GM12878 (cell line): ENCODE measurements at regions not wholly inside any gene's neighbourhood (a gene's known extent, or its start where the extent isn't known, plus 50 kb on each side); places are given as distances from the start of the nearest gene placed in this dataset.

Experiments
- ATAC-seq: fragments of 200-7000 bp; cut with Tn5 transposase; 3 replicates; pipeline ENCODE4 v1.9.1; 2020; ENCODE audit warnings: mild to moderate bottlenecking, moderate library complexity
- BruUV-seq: library from RNA; stranded (reverse); fragments of 400-500 nt; replicated peaks from 2 replicates; lab custom pipeline; 2021; lab: Mats Ljungman, UMichigan
- CTCF ChIA-PET: fragments of 300-600 bp; sonication (Branson Sonifier 250); formaldehyde crosslinking; extraction: SDS; loops from one replicate; lab custom pipeline; 2021; ENCODE audit warnings: inconsistent platforms; lab: Yijun Ruan, JAX
- POLR2A ChIA-PET: fragments of 350-600 bp; formaldehyde crosslinking; extraction: SDS; loops from one replicate; lab custom pipeline; 2021; ENCODE audit warnings: inconsistent platforms; lab: Charles Lee
- RAD21 ChIA-PET: fragments of 300-600 bp; sonication (Branson Sonifier 250); formaldehyde crosslinking; loops from one replicate; lab custom pipeline; 2023; ENCODE audit warnings: antibody characterized with exemption; ENCODE audit not compliant: unreplicated experiment; lab: Charles Lee
- SMC1A ChIA-PET: fragments of 300-600 bp; sonication (Branson Sonifier 250); formaldehyde crosslinking; loops from one replicate; lab custom pipeline; 2023; ENCODE audit not compliant: unreplicated experiment, uncharacterized antibody; lab: Charles Lee
- DNase-seq: peaks from one replicate; pipeline ENCODE4 v3.0.0-alpha.2; 2011; ENCODE audit warnings: low read depth, low spot score
- FAIRE-seq: peaks from 3 replicates; lab custom pipeline; 2011; peaks lifted over from hg19 to GRCh38; lab: Jason Lieb, UNC
- H2AFZ ChIP-seq: 2 replicates; pipeline ENCODE4 v1.6.0; 2011; ENCODE audit warnings: low read depth, low read length, control low read depth; ENCODE audit not compliant: control insufficient read depth
- H3K27ac ChIP-seq: 2 replicates; pipeline ENCODE4 v1.5.1; 2011; ENCODE audit warnings: control low read depth; ENCODE audit not compliant: control insufficient read depth, insufficient read depth
- H3K27me3 ChIP-seq, 2 experiments: replicated peaks in 1 of 2; 2 replicates each; pipeline versions ENCODE4 v1.6.0 to v1.6.1; 2011; ENCODE audit warnings: low read length in 1 of 2; ENCODE audit not compliant: control insufficient read depth in 2 of 2, insufficient read depth in 2 of 2
- H3K36me3 ChIP-seq, 2 experiments: 2 replicates each; pipeline ENCODE4 v1.5.1; 2011; ENCODE audit warnings: low read length in 1 of 2; ENCODE audit not compliant: control insufficient read depth in 2 of 2, insufficient read depth in 2 of 2
- H3K4me1 ChIP-seq: 2 replicates; pipeline ENCODE4 v1.6.1; 2011; ENCODE audit warnings: mild to moderate bottlenecking, low read length, moderate library complexity, mixed read lengths; ENCODE audit not compliant: control insufficient read depth, insufficient read depth
- H3K4me2 ChIP-seq: 2 replicates; pipeline ENCODE4 v1.6.0; 2011; ENCODE audit warnings: control low read depth; ENCODE audit not compliant: control insufficient read depth, insufficient read depth
- H3K4me3 ChIP-seq: fragments of 200-600 bp; sonication (generic); 2 replicates; pipeline ENCODE4 v1.5.1; 2016
- H3K79me2 ChIP-seq: 2 replicates; pipeline ENCODE4 v1.6.0; 2011; ENCODE audit warnings: low read length; ENCODE audit not compliant: control insufficient read depth, insufficient read depth
- H3K9ac ChIP-seq: 2 replicates; pipeline ENCODE4 v1.8.0; 2011; ENCODE audit warnings: low read length, control low read depth, mixed read lengths; ENCODE audit not compliant: control insufficient read depth, insufficient read depth
- H3K9me3 ChIP-seq: replicated peaks from 3 replicates; pipeline ENCODE4 v1.5.1; 2011; ENCODE audit warnings: mild to moderate bottlenecking, low read length; ENCODE audit not compliant: control insufficient read depth, insufficient read depth
- H4K20me1 ChIP-seq: 2 replicates; pipeline ENCODE4 v1.6.0; 2011; ENCODE audit not compliant: control insufficient read depth, insufficient read depth
- BACH1 ChIP-seq: fragments of 450-650 bp; IDR thresholded peaks from 2 replicates; pipeline ENCODE4 v1.6.1; 2017; ENCODE audit warnings: mild to moderate bottlenecking, borderline replicate concordance
- BCL3 ChIP-seq: IDR thresholded peaks from 2 replicates; pipeline ENCODE4 v1.6.1; 2011; ENCODE audit warnings: borderline replicate concordance, low read depth, mild to moderate bottlenecking, moderate library complexity, low read length; ENCODE audit not compliant: insufficient read depth, poor library complexity, severe bottlenecking
- EP300 ChIP-seq, 2 experiments: fragments of 150-350 bp in 1 of 2; IDR thresholded peaks; 2 replicates each; pipeline ENCODE4 v1.6.1; 2011 to 2012; ENCODE audit warnings: low read depth in 2 of 2, low read length in 2 of 2, borderline replicate concordance in 1 of 2, improper control_type of control experiment in 1 of 2, inconsistent platforms in 1 of 2; ENCODE audit not compliant: control insufficient read depth in 1 of 2
- LARP7 ChIP-seq: fragments of 450-650 bp; IDR thresholded peaks from 2 replicates; pipeline ENCODE4 v1.6.1; 2017; ENCODE audit warnings: mild to moderate bottlenecking
- MLLT1 ChIP-seq: fragments of 450-650 bp; IDR thresholded peaks from 2 replicates; pipeline ENCODE4 v1.6.1; 2016; ENCODE audit warnings: mild to moderate bottlenecking
- NFYB ChIP-seq: IDR thresholded peaks from 2 replicates; pipeline ENCODE4 v1.6.1; 2011; ENCODE audit warnings: low read depth, mild to moderate bottlenecking, low read length, improper control_type of control experiment, moderate library complexity; ENCODE audit not compliant: insufficient read depth
- NKRF ChIP-seq: fragments of 450-650 bp; conservative IDR thresholded peaks from 2 replicates; pipeline ENCODE4 v1.6.1; 2017; ENCODE audit warnings: mild to moderate bottlenecking, moderate library complexity
- SP1 ChIP-seq: IDR thresholded peaks from one replicate; pipeline ENCODE4 v1.6.1; 2011; ENCODE audit warnings: low read depth, low read length
- SRF ChIP-seq, 2 experiments: IDR thresholded peaks; 2 replicates each; pipeline ENCODE4 v1.6.1; 2011; ENCODE audit warnings: low read depth in 2 of 2, low read length in 2 of 2, mild to moderate bottlenecking in 1 of 2, moderate library complexity in 1 of 2
- TCF12 ChIP-seq: IDR thresholded peaks from 2 replicates; pipeline ENCODE4 v1.6.1; 2011; ENCODE audit warnings: low read depth, mild to moderate bottlenecking, low read length
- TCF3 ChIP-seq: IDR thresholded peaks from 2 replicates; pipeline ENCODE4 v1.6.1; 2012; ENCODE audit warnings: low read depth, mild to moderate bottlenecking, low read length, borderline replicate concordance; ENCODE audit not compliant: insufficient read depth
- ZNF207 ChIP-seq: fragments of 450-650 bp; IDR thresholded peaks from 2 replicates; pipeline ENCODE4 v1.6.1; 2014; ENCODE audit warnings: antibody characterized with exemption, mild to moderate bottlenecking, borderline replicate concordance
- ZNF274 ChIP-seq: IDR thresholded peaks from one replicate; pipeline ENCODE4 v1.8.0; 2011; ENCODE audit not compliant: insufficient read length, insufficient read depth
- WGBS: methylation state at CpG from one replicate; pipeline ENCODE4 v1.1.6; 2016; ENCODE audit warnings: low lambda C conversion rate; ENCODE audit not compliant: insufficient replicate concordance, insufficient coverage; ENCODE audit errors: missing lambda C conversion rate; 5-methylcytosine and 5-hydroxymethylcytosine counted together
- in situ Hi-C: fragments of 300-500 bp; cut with MboI; formaldehyde crosslinking; loops from 9 replicates; pipeline ENCODE4 v1.14.3; 2018; ENCODE audit warnings: mixed read lengths
- intact Hi-C: fragments of 100-400 bp; cut with micrococcal nuclease; formaldehyde crosslinking; loops from one replicate; pipeline ENCODE4 v1.14.2; 2022; ENCODE audit not compliant: unreplicated experiment

- Histone ChIP-seq H3K4me2 (no peak overlapping the region), H3K79me2 (no peaks in the 10 kb centered on the region), H3K9ac (no peak overlapping the region), H3K4me3 (no peak overlapping the region), H2AFZ (no peak overlapping the region), H3K4me1 (no peaks in the 10 kb centered on the region), H3K9me3 (no peaks in the 10 kb centered on the region; the same call in 2 of the 3 replicates), H4K20me1 (no peaks in the 10 kb centered on the region), H3K36me3 (no peaks in the 10 kb centered on the region), H3K27me3 (0 out of 4 replicates have a peak, but pooled peaks cover 0 to 3% of the 10 kb centered on the region in 2 experiments), H3K27ac (no peak overlapping the region)
- ChIA-PET RAD21 (no interaction called here), POLR2A (no interaction called here), CTCF (no interaction called here), SMC1A (no interaction called here)
- no peak for DNase-seq
- BruUV-seq: no TSS peak
- TF ChIP-seq ZNF274 (no peak), SRF (IDR thresholded peaks at IDR 0.05; ENCODE audit: low read depth in 2 of 2, low read length in 2 of 2) (no peak), SP1 (no peak), TCF12 (no peak), NFYB (no peak), BCL3 (no peak), ZNF207 (no peak), BACH1 (no peak)
- intact Hi-C loops: no loop called here
- no peak for ATAC-seq
- in situ Hi-C loops: no loop called here
- FAIRE-seq: no peak
- 55% methylated on average over 4 of the region's 4 CpGs for WGBS
These were observed 180.6 kb upstream of the CCDC68 start for GRCh38 chr18:55139836-55140235.

- ChIA-PET RAD21 (no interaction called here), SMC1A (no interaction called here), POLR2A (no interaction called here), CTCF (no interaction called here)
- ATAC-seq (no peak), DNase-seq (no peak), FAIRE-seq (no peak)
- H4K20me1 ChIP-seq: no peaks in the 10 kb centered on the region
- no peaks in the 10 kb centered on the region for H3K79me2 ChIP-seq
- H3K9me3 ChIP-seq: no peaks in the 10 kb centered on the region; the same call in 2 of the 3 replicates
- H3K27me3 ChIP-seq: 0 out of 4 replicates have a peak, but pooled peaks cover 0 to 3% of the 10 kb centered on the region in 2 experiments
- H3K4me2 ChIP-seq: no peak overlapping the region
- H3K4me3 ChIP-seq: no peak overlapping the region
- H3K27ac ChIP-seq: no peak overlapping the region
- BruUV-seq: no TSS peak
- intact Hi-C loops: no loop called here
- no peak overlapping the region for H3K9ac ChIP-seq
- no peak overlapping the region for H2AFZ ChIP-seq
- H3K4me1 ChIP-seq: no peaks in the 10 kb centered on the region
- in situ Hi-C loops: no loop called here
- no peaks in the 10 kb centered on the region for H3K36me3 ChIP-seq
- TF ChIP-seq NKRF (no peak), LARP7 (no peak), MLLT1 (no peak), EP300 (IDR thresholded peaks at IDR 0.05; ENCODE audit: borderline replicate concordance in 1 of 2, control insufficient read depth in 1 of 2, low read depth in 2 of 2, low read length in 2 of 2) (no peak), TCF3 (no peak)
These were observed 180.0 kb upstream of the CCDC68 start for GRCh38 chr18:55139307-55139706.
